ENCODE measurements at regions not wholly inside any gene's neighbourhood (a gene's known extent, or its start where the extent isn't known, plus 50 kb on each side); places are given as distances from the start of the nearest gene placed in this dataset.

DNA sequence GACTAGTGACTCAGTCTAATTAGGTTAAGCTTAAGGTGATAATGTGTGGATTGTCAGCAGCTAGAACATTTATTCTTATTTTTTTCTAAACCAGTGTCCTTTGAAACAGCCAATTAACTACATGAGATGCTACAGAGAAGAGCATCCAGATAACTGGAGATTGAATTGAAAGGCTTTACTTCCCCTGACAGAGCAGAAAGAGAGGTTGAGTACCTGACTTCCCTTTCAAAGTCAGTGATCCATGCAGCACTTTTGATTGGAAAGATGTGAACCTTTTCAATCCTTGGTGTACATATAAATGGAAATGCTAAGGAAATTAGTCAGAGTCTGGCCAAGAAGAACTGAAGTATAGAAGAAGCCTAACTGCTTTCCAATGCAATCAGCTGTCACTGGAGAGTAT is 653.8 kb downstream of the CDH8 start:
- no peak for TF ChIP-seq NFIC (IDR thresholded peaks at IDR 0.05)
- no peak for TF ChIP-seq RAD21 (IDR thresholded peaks at IDR 0.05; ENCODE audit: low read depth)
- TF ChIP-seq FOXM1 (IDR thresholded peaks at IDR 0.05; ENCODE audit: borderline replicate concordance, low read depth): no peak
- TF ChIP-seq EGR1 (IDR thresholded peaks at IDR 0.05): no peak
- no peak for TF ChIP-seq CEBPB (IDR thresholded peaks at IDR 0.05)
- TF ChIP-seq, protein P1, sequence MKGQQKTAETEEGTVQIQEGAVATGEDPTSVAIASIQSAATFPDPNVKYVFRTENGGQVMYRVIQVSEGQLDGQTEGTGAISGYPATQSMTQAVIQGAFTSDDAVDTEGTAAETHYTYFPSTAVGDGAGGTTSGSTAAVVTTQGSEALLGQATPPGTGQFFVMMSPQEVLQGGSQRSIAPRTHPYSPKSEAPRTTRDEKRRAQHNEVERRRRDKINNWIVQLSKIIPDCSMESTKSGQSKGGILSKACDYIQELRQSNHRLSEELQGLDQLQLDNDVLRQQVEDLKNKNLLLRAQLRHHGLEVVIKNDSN (IDR thresholded peaks at IDR 0.05): no peak
- TF ChIP-seq YY1 (IDR thresholded peaks at IDR 0.05; ENCODE audit: low read depth): no peak
- no peak for TF ChIP-seq TEAD4 (IDR thresholded peaks at IDR 0.05)
- TF ChIP-seq, protein P2, sequence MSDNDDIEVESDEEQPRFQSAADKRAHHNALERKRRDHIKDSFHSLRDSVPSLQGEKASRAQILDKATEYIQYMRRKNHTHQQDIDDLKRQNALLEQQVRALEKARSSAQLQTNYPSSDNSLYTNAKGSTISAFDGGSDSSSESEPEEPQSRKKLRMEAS (IDR thresholded peaks at IDR 0.05): no peak
- no peak for TF ChIP-seq CREB1 (IDR thresholded peaks at IDR 0.05; ENCODE audit: low read depth)
- TF ChIP-seq EP300 (IDR thresholded peaks at IDR 0.05; ENCODE audit: borderline replicate concordance): no peak
- no peak for TF ChIP-seq TAF1 (IDR thresholded peaks at IDR 0.05; ENCODE audit: low read depth)

DNA sequence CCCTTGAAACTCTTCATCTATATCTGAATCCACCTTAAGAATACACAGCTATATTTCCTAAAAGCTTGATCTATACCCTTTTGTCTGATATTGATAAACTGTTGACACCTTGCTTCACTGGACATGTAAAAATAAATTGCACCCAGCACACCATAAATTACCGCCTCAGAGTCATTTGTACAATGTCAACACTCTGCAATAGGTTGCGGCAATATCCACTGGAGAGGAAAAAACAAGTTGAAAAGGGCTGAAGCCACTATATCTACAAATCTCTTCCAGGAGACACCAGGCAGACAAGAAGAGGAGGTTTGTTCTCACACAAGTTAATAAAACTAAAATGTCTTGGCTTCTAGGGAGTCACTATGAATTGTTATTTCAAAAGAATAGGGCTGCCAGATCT is 656.9 kb downstream of the CDH8 start:
- TF ChIP-seq TCF12 (IDR thresholded peaks at IDR 0.05; ENCODE audit: low read depth) (no peak), FOXM1 (IDR thresholded peaks at IDR 0.05; ENCODE audit: borderline replicate concordance, low read depth) (no peak)

DNA sequence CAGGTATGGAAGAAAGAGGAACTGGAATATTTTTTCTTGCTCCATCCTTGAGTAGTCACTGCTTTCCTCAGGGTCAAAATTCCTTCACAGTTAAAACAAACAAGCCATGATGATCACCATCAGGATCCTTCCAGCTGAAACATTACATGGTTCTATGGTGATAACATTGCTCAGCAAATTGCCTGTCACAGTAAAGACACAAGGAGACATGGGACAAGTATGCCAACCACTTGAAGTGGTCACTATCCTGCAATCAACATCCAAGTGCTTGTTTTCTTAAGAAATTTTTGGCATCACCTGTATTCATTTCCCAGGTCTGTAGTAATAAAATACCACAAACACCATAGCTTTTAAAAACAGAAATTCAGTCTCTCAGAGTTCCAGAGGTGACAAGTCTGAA is 662.2 kb downstream of the CDH8 start:
- TF ChIP-seq, protein P2 (IDR thresholded peaks at IDR 0.05): no peak

DNA sequence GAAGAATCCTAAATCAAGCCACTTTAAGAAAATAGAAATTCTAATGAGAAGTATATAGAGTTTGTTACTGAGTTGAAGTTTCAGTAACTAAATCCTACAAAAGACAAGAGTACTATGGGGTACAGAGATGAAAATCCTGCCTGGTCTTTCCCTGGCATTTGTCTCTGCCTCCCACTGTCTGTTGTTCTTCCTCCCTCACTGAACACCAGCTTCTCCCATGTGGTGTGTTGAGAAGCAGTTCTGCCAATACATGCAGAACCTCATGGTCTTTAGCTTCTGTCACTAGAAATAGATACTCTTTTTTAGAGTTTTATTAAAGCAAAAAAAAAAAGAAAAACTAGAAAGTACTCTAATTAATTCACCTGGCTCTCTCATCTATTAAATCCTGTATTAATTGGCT is 664.4 kb downstream of the CDH8 start:
- TF ChIP-seq YY1 (IDR thresholded peaks at IDR 0.05; ENCODE audit: low read depth) (no peak), RAD21 (IDR thresholded peaks at IDR 0.05; ENCODE audit: low read depth) (no peak), TEAD4 (IDR thresholded peaks at IDR 0.05) (no peak), NFIC (IDR thresholded peaks at IDR 0.05) (no peak), CEBPB (IDR thresholded peaks at IDR 0.05) (no peak), ZBTB7A (IDR thresholded peaks at IDR 0.05; ENCODE audit: low read depth) (no peak)
- TF ChIP-seq, protein P2 (IDR thresholded peaks at IDR 0.05): no peak
- TF ChIP-seq, protein P3, sequence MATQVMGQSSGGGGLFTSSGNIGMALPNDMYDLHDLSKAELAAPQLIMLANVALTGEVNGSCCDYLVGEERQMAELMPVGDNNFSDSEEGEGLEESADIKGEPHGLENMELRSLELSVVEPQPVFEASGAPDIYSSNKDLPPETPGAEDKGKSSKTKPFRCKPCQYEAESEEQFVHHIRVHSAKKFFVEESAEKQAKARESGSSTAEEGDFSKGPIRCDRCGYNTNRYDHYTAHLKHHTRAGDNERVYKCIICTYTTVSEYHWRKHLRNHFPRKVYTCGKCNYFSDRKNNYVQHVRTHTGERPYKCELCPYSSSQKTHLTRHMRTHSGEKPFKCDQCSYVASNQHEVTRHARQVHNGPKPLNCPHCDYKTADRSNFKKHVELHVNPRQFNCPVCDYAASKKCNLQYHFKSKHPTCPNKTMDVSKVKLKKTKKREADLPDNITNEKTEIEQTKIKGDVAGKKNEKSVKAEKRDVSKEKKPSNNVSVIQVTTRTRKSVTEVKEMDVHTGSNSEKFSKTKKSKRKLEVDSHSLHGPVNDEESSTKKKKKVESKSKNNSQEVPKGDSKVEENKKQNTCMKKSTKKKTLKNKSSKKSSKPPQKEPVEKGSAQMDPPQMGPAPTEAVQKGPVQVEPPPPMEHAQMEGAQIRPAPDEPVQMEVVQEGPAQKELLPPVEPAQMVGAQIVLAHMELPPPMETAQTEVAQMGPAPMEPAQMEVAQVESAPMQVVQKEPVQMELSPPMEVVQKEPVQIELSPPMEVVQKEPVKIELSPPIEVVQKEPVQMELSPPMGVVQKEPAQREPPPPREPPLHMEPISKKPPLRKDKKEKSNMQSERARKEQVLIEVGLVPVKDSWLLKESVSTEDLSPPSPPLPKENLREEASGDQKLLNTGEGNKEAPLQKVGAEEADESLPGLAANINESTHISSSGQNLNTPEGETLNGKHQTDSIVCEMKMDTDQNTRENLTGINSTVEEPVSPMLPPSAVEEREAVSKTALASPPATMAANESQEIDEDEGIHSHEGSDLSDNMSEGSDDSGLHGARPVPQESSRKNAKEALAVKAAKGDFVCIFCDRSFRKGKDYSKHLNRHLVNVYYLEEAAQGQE (IDR thresholded peaks at IDR 0.05; ENCODE audit: low read depth): no peak

DNA sequence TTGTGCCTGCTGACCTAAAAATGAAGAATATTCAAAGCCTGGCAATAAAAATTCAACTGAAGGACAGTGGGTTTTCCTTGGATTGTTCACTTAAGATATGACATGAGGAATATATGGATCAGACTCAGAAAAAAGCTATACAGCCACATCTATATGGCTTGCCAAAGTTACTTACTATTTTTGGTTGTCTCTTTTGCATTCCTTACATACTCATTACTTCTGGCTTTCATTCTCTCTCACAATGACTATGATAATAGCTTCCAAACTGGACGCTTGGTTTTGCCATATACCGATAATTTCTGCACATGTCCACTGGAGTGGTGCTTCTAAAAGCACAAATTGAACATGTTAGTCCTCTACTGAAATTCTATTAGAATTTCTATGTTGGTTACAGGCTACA is 664.9 kb downstream of the CDH8 start:
- no peak for TF ChIP-seq TEAD4 (IDR thresholded peaks at IDR 0.05)
- no peak for TF ChIP-seq RAD21 (IDR thresholded peaks at IDR 0.05; ENCODE audit: low read depth)

DNA sequence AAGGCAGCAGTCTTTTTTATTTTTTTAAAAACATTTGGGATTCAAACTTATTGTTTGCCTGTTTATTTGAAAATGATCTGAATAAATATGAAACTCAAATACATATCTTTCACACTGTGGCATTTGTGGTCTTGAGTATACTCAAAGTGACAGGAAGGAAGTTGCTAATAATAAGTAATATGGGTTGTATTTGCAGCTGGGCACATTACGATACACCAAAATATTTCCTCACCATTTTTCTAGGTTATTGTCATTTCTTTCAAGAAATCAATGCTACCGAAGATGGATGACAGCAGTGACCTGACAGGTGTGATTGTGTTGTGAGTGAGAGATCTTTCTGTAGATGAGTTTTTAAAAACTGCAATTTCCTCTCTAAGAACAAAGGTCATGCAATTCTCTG is 665.7 kb downstream of the CDH8 start:
- TF ChIP-seq TAF1 (IDR thresholded peaks at IDR 0.05; ENCODE audit: low read depth): no peak
- no peak for TF ChIP-seq CEBPB (IDR thresholded peaks at IDR 0.05)
- no peak for TF ChIP-seq TCF12 (IDR thresholded peaks at IDR 0.05; ENCODE audit: low read depth)
- TF ChIP-seq TEAD4 (IDR thresholded peaks at IDR 0.05): no peak
- TF ChIP-seq NFIC (IDR thresholded peaks at IDR 0.05): no peak
- no peak for TF ChIP-seq YY1 (IDR thresholded peaks at IDR 0.05; ENCODE audit: low read depth)
- TF ChIP-seq EGR1 (IDR thresholded peaks at IDR 0.05): no peak
- TF ChIP-seq ZBTB7A (IDR thresholded peaks at IDR 0.05; ENCODE audit: low read depth): no peak
- TF ChIP-seq, protein P2 (IDR thresholded peaks at IDR 0.05): no peak
- no peak for TF ChIP-seq FOXM1 (IDR thresholded peaks at IDR 0.05; ENCODE audit: borderline replicate concordance, low read depth)
- TF ChIP-seq RAD21 (IDR thresholded peaks at IDR 0.05; ENCODE audit: low read depth): no peak
- no peak for TF ChIP-seq EP300 (IDR thresholded peaks at IDR 0.05; ENCODE audit: borderline replicate concordance)

DNA sequence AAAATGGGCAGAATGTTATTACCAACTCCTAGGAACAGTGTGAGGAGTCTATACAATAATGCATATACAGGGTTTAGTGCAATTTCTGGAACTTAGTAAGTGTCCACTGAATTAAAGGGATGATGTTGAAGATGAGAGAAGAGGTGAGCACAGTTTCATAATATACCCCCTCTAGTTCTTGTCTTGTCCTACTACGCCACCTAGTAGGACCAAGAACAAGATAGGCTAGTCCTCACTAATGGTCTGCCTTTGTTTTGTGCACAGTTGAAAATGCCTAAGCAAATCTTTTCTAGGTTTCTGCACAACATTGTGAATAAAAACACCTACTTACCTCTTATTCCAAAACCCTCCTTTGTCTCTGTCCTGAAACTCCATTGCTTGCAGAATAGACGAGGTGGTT is 670.2 kb downstream of the CDH8 start:
- TF ChIP-seq NFIC (IDR thresholded peaks at IDR 0.05) (no peak), CEBPB (IDR thresholded peaks at IDR 0.05) (no peak), CREB1 (IDR thresholded peaks at IDR 0.05; ENCODE audit: low read depth) (no peak), TEAD4 (IDR thresholded peaks at IDR 0.05) (no peak), RAD21 (IDR thresholded peaks at IDR 0.05; ENCODE audit: low read depth) (no peak)
- TF ChIP-seq, protein P3 (IDR thresholded peaks at IDR 0.05; ENCODE audit: low read depth): no peak
